Mucosa of rectum (tissue), 2 donors: ENCODE measurements at regions not wholly inside any gene's neighbourhood (a gene's known extent, or its start where the extent isn't known, plus 50 kb on each side); places are given as distances from the start of the nearest gene placed in this dataset.

Experiments
- H3K27ac ChIP-seq, 2 donors: one replicate each; pipeline ENCODE4 v1.7.0; 2013; ENCODE audit warnings: inconsistent platforms in 2 of 2, low read depth in 2 of 2, low read length in 2 of 2
- H3K27me3 ChIP-seq, 2 donors: one replicate each; pipeline ENCODE4 v1.7.0; 2013; ENCODE audit warnings: low read length in 2 of 2; ENCODE audit not compliant: control insufficient read depth in 2 of 2, insufficient read depth in 2 of 2
- H3K36me3 ChIP-seq, 2 donors: one replicate each; pipeline ENCODE4 v1.7.0; 2013; ENCODE audit warnings: low read length in 2 of 2; ENCODE audit not compliant: control insufficient read depth in 2 of 2, insufficient read depth in 2 of 2
- H3K4me1 ChIP-seq, 2 donors: one replicate each; pipeline ENCODE4 v1.7.0; 2013; ENCODE audit warnings: low read length in 2 of 2, mild to moderate bottlenecking in 1 of 2; ENCODE audit not compliant: control insufficient read depth in 2 of 2, insufficient read depth in 2 of 2
- H3K4me3 ChIP-seq, 2 donors: one replicate each; pipeline ENCODE4 v1.7.0; 2013; ENCODE audit warnings: low read length in 2 of 2
- H3K9ac ChIP-seq, 2 donors: one replicate each; pipeline ENCODE4 v1.7.0; 2013; ENCODE audit warnings: low read length in 2 of 2, low read depth in 1 of 2, mild to moderate bottlenecking in 1 of 2
- H3K9me3 ChIP-seq, 2 donors: one replicate each; pipeline ENCODE4 v1.7.0; 2013; ENCODE audit warnings: low read length in 2 of 2; ENCODE audit not compliant: control insufficient read depth in 2 of 2
- donor health status: healthy.
- donor health status: Normal muscosa, but diverticular disease.

DNA sequence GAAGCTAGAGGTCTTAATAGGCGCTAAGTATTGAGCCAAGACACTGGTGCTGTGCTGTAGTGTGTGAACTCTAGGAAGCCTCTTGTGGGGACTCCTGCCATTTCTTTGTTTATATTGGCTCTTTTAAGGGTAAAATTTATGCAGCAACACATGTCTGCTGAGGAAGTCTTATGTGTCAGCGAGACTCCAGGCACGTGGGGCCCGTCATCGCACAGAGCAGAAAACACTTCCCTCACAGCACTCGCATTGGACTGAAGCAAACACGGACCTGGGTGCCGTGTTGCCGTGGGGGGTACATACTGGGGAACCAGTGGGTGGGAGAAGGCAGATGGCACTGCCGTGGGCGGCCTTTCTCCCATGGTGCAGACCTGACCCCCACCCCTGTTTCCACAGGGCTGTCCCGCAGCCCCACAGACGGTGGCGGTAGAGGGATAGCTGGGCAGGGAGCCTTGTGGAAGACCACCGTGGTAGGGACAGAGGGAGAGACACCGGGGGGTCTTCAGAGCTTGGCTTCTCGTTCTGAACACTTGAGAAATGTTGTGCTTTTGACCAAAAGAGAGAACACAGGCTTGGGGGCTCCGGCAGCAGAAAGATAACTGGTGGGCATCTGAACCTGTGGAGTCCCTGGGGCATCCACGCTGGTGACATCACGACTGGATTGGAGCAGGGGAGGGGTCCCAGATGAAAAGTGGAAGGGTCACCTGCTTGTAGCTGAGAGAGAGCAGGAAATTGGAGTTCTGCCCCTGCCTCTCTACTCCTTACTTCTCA is 284.7 kb upstream of the SHH start:
- Histone ChIP-seq H3K27me3 (peaks cover 0 to 2% of the 10 kb centered on the region in 2 donors), H3K9me3 (no peaks in the 10 kb centered on the region), H3K27ac (no peak overlapping the region), H3K4me3 (no peak overlapping the region), H3K4me1 (no peaks in the 10 kb centered on the region), H3K9ac (no peak overlapping the region), H3K36me3 (no peaks in the 10 kb centered on the region)

DNA sequence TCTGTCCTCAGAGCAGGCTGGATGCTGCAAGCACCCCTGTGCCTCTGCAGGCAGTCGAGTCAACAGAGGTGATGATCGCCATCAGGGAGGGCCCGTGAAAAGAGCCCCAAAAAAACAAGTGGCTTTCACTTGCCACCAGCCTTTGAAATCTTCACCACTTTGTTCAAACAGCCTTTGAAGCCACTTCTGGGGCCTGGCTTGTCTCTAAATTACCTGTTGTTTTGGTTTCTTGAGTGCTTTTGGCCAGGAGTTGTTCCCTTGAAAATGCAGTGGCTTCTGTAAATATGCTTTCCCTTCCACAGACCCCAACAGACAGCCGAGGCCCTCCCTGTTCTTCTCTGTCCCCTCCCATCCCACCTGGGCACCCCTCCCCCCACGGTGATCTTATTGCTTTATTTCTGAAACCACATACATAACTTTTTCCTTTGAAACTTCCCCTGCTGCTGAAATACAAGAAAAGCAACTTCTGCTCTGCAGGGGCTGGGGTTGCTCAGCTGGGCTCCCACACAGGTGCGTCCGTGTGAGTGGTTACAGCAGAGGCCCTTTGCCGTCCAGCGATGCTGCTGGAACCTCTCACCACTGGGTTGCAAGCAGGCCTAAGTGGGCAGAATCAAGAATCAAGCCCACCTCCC is 283.8 kb upstream of the SHH start:
- H3K4me3 ChIP-seq: no peak overlapping the region

DNA sequence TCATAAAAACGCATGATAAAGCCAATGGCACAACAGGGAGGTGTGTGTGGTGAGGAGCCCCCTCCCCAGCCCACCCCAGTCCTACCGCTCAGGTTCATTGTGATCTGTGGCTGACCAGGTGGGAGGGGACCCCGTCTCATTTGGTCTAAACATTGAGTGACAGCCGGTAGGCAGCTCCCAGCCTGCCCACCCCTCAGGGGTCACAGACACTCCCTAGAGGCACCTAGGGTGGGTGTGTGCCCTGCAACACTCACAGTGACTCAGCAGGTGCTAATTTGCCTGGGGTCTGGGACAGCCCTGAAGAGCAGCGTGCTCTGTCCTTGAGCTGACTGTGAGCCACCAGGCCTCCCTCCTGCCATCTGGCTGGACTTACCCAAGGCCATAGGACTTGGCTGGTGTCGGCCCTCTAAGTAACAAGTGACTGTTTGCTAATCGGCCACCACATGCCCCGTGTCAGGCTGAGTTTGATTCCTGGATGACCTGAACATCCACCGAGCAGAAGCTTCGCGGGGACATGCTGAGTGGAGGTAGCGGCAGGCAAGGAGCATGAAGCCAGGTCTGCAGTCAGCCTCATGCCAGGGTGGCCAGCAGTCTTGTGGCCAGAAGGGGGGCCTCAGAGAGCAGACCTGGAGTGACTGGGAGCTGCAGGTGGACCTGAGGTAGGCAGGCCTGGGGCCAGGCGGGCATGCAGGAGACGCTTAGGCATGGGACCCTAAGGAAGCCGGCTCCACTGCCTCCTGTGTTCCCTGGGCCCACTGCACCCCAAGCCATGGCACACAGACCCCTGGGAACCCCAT is 282.3 kb upstream of the SHH start:
- Histone ChIP-seq H3K36me3 (no peaks in the 10 kb centered on the region), H3K4me3 (no peak overlapping the region), H3K27me3 (peaks cover 0 to 2% of the 10 kb centered on the region in 2 donors), H3K9me3 (no peaks in the 10 kb centered on the region), H3K9ac (no peak overlapping the region), H3K4me1 (no peaks in the 10 kb centered on the region), H3K27ac (no peak overlapping the region)

More for the DNA sequence above, 283.8 kb upstream of the SHH start:
- Histone ChIP-seq H3K36me3 (no peaks in the 10 kb centered on the region), H3K9me3 (no peaks in the 10 kb centered on the region), H3K27me3 (peaks cover 0 to 2% of the 10 kb centered on the region in 2 donors), H3K9ac (no peak overlapping the region), H3K27ac (no peak overlapping the region), H3K4me1 (no peaks in the 10 kb centered on the region)

DNA sequence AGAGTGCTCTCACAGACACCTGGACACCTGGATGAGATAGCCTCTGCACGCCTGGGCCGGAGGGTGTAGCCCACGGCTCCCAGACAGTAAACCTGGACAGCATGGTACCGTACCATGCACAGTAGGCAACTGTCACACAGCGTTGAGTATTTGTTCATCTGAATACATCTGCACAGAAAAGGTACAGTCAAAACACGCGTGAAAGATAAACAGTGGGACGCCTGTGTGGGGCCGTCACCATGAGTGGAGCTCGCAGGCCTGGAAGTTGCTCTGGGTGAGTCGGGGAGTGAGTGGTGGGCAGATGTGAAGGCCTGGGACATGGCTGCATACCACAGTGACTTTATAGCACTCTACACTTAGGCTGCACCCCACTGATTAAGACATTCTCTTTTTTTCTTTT is 280.0 kb upstream of the SHH start:
- Histone ChIP-seq H3K4me3 (no peak overlapping the region), H3K4me1 (no peaks in the 10 kb centered on the region), H3K9me3 (no peaks in the 10 kb centered on the region), H3K27me3 (peaks cover 0 to 2% of the 10 kb centered on the region in 2 donors), H3K27ac (no peak overlapping the region), H3K36me3 (no peaks in the 10 kb centered on the region), H3K9ac (no peak overlapping the region)

DNA sequence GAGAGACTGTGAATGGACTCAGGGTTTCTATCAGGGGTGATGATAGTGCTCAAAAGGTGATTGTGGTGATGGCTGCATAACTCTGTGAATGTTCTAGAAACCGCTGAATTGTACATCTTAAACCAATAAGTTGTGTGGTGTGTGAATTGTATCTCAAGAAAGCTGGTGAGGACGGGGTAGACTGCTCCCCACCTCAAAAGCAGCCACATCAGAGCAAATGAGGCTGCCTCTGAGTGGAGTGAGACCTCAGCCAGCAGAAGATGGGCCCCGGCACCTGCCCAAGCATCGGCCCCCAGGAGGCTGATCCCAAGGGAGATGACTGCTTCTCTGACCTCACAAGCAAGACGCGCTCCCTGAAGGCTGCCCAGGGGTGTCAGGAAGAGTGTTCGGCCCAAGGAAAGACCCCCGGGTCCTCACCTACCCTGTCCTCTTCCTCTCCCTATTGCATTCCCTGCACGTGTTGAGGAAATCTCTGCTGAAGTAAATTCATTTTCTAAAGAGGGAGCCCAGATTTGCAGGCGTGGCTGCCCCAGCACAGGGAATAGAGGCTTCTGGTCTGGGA is 279.3 kb upstream of the SHH start:
- Histone ChIP-seq H3K9ac (no peak overlapping the region), H3K27me3 (peaks cover 0 to 2% of the 10 kb centered on the region in 2 donors), H3K27ac (no peak overlapping the region), H3K36me3 (no peaks in the 10 kb centered on the region), H3K4me1 (no peaks in the 10 kb centered on the region), H3K4me3 (no peak overlapping the region), H3K9me3 (no peaks in the 10 kb centered on the region)

DNA sequence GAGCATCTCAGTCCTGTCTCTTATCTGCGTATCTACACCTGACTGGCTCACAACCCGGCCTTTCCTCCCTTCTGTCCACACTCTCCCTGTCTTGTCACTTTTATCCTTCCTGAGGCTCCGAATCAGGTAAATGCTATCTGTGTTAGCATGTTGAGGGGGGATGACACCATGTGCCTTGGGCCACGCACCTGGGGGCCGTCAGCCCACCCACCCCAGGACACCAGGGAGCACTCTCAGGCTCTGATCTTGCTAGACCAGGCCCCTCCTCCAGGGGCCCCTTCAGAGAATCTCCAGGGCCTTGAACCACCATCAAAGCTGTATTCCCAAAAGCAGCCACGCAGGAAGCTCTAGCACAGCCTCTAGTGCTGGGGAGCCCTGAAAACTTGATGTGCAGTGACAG is 278.7 kb upstream of the SHH start:
- no peak overlapping the region for H3K9ac ChIP-seq
- H3K4me3 ChIP-seq: no peak overlapping the region
- H3K36me3 ChIP-seq: no peaks in the 10 kb centered on the region
- H3K4me1 ChIP-seq: no peaks in the 10 kb centered on the region
- peaks cover 0 to 2% of the 10 kb centered on the region in 2 donors for H3K27me3 ChIP-seq
- no peak overlapping the region for H3K27ac ChIP-seq
- no peaks in the 10 kb centered on the region for H3K9me3 ChIP-seq

DNA sequence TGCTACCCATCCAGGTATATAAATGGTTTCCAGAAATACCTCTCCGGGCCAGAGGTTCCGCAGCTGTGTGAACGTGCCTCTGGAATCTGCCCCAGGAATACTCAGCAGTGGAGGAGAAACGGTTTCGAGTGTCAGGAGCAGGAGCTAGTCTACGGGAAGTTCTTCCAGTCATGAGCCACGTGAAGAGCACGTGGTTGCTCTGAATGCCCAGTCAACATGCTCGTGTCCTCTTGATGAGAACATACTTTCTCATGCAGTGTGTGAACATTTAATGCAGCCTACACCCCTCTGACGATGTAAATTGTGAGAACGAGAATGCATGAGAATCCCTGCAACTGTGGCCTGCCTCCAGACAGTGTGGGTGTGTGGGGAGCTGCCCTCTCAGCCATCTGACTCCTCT is 277.0 kb upstream of the SHH start:
- Histone ChIP-seq H3K9me3 (no peaks in the 10 kb centered on the region), H3K27me3 (peaks cover 0 to 2% of the 10 kb centered on the region in 2 donors), H3K4me3 (no peak overlapping the region), H3K9ac (no peak overlapping the region), H3K36me3 (no peaks in the 10 kb centered on the region), H3K4me1 (no peaks in the 10 kb centered on the region), H3K27ac (no peak overlapping the region)

DNA sequence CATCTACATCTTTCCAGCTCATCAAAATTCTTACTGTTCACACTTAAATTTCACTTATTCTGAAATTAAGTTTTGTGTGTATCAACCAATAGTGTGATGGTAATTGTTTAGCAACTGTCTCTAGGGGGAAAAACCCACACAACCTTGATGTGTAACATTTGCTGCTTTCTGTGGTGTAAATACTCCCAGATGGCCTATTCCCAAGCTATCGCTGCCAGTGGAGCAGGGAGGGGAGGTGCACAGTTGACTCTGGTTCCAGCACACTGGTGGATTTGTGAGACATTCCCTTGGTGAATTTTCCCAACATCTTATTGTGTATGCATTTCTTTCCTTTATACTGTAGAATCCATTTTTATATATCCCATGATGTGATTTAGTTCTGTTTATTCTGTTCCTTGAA is 275.9 kb upstream of the SHH start:
- Histone ChIP-seq H3K36me3 (no peaks in the 10 kb centered on the region), H3K27me3 (peaks cover 0 to 2% of the 10 kb centered on the region in 2 donors), H3K9ac (no peak overlapping the region), H3K4me3 (no peak overlapping the region), H3K9me3 (no peaks in the 10 kb centered on the region), H3K4me1 (no peaks in the 10 kb centered on the region), H3K27ac (no peak overlapping the region)

DNA sequence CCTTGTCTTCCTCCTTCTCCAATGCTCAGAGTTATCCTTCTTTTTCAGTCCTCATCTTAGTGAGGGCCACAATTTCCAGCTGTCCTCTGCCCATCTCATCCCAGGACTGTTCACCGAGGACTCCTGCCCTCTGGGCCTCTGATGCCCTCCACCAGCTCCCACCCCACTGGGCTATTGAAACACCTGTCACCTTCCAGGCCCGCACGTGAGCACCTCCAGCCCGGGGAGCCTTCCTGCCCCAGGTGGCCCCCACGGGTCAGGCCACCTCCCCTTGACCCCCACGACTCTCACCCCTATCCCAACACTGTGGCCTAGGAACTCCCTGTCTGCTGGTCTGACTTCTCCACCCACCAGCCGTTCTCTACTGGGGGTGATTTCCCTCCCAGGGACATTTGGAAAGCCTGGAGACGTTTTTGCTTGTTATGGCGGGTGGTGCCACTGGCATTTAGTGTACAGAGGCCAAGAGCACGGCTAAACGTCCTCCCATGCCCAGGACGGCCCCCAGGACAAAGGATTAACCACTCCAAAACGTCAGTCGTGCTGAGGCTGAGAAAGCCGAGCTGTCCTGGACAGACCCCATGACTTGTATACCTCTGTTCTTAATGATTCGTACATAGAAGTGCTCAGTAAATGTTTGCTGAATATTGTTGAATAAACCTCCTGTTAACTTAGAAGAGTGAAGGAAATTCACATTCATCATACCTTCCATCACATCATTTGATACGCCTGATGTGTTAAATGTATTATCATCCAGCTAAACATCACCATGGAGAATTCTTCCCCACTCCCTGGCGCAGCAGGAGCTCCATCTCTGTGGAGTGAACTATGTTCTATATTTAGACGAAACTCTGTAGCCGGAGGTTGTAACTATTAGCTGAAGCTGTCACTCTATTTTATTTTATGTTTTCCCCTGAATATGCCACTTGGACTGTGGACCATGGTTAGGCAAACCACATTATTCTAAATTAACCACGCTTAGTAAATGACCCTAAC is 270.1 kb upstream of the SHH start:
- H3K27me3 ChIP-seq: no peaks in the 10 kb centered on the region
- H3K36me3 ChIP-seq: no peaks in the 10 kb centered on the region
- H3K9ac ChIP-seq: no peak overlapping the region
- H3K4me3 ChIP-seq: no peak overlapping the region
- no peak overlapping the region for H3K27ac ChIP-seq
- no peaks in the 10 kb centered on the region for H3K4me1 ChIP-seq
- no peaks in the 10 kb centered on the region for H3K9me3 ChIP-seq
